HG03064 (cell line): ENCODE measurements at regions not wholly inside any gene's neighbourhood (a gene's known extent, or its start where the extent isn't known, plus 50 kb on each side); places are given as distances from the start of the nearest gene placed in this dataset.

Source experiments
- ATAC-seq: cut with Tn5 transposase; IDR thresholded peaks from one replicate; pipeline ENCODE4 v1.9.1; 2021; ENCODE audit warnings: low read depth; ENCODE audit not compliant: unreplicated experiment

- ATAC-seq, result no peak
Measured at GRCh38 chr4:45121426-45121975, 395.1 kb upstream of the GNPDA2 start.

GRCh38 chr4:45120163-45120562, 393.8 kb upstream of the GNPDA2 start:
- no peak for ATAC-seq

- no peak for ATAC-seq
Measured at GRCh38 chr4:45119376-45119775, 393.0 kb upstream of the GNPDA2 start.

- no peak for ATAC-seq
Measured at GRCh38 chr4:45102716-45103115, 376.4 kb upstream of the GNPDA2 start.

GRCh38 chr4:45100956-45101818, 374.8 kb upstream of the GNPDA2 start:
- no peak for ATAC-seq

GRCh38 chr4:45099471-45099870, 373.1 kb upstream of the GNPDA2 start:
- ATAC-seq, result no peak

- no peak for ATAC-seq
Measured at GRCh38 chr4:45094684-45095083, 368.3 kb upstream of the GNPDA2 start.

- no peak for ATAC-seq
Measured at GRCh38 chr4:45082101-45082500, 355.7 kb upstream of the GNPDA2 start.

- no peak for ATAC-seq
Measured at GRCh38 chr4:45079616-45080015, 353.3 kb upstream of the GNPDA2 start.

GRCh38 chr4:45078201-45078600, 351.8 kb upstream of the GNPDA2 start:
- ATAC-seq, result no peak

- no peak for ATAC-seq
Measured at GRCh38 chr4:45072981-45073380, 346.6 kb upstream of the GNPDA2 start.

- ATAC-seq, result no peak
Measured at GRCh38 chr4:45064741-45065140, 338.4 kb upstream of the GNPDA2 start.

- ATAC-seq, result no peak
Measured at GRCh38 chr4:45063696-45064095, 337.3 kb upstream of the GNPDA2 start.

- ATAC-seq, result no peak
Measured at GRCh38 chr4:45062935-45063545, 336.7 kb upstream of the GNPDA2 start.

GRCh38 chr4:45043911-45044310, 317.6 kb upstream of the GNPDA2 start:
- ATAC-seq, result no peak

GRCh38 chr4:45036677-45037076, 310.3 kb upstream of the GNPDA2 start:
- ATAC-seq, result no peak

- no peak for ATAC-seq
Measured at GRCh38 chr4:45033676-45034419, 307.5 kb upstream of the GNPDA2 start.

GRCh38 chr4:45030059-45030458, 303.7 kb upstream of the GNPDA2 start:
- no peak for ATAC-seq

GRCh38 chr4:45007508-45007907, 281.2 kb upstream of the GNPDA2 start:
- ATAC-seq, result no peak

GRCh38 chr4:45006078-45006477, 279.7 kb upstream of the GNPDA2 start:
- no peak for ATAC-seq
